ENCODE measurements at regions not wholly inside any gene's neighbourhood (a gene's known extent, or its start where the extent isn't known, plus 50 kb on each side); places are given as distances from the start of the nearest gene placed in this dataset.
"Not testable (repeated sequence)": the region's sequence is repeated elsewhere in the genome, so short reads cannot be mapped to it uniquely, and the experiment has no call there.

GRCh38 chr6:79431537-79431933 is 105.7 kb downstream of the LCA5 start:
- no peak for DNase-seq

- DNase-seq: no peak
Observed at GRCh38 chr6:79430913-79431536, 106.2 kb downstream of the LCA5 start.

- no peak for DNase-seq
Observed at GRCh38 chr6:79427721-79428120, 109.5 kb downstream of the LCA5 start.

- DNase-seq: no peak
Observed at GRCh38 chr6:79426625-79427278, 110.5 kb downstream of the LCA5 start.

GRCh38 chr6:79425589-79426311 is 111.5 kb downstream of the LCA5 start:
- DNase-seq: no peak

GRCh38 chr6:79423216-79423615 is 114.0 kb downstream of the LCA5 start:
- no peak for DNase-seq

- DNase-seq: no peak
Observed at GRCh38 chr6:79422666-79423065, 114.6 kb downstream of the LCA5 start.

GRCh38 chr6:79421707-79422484 is 115.3 kb downstream of the LCA5 start:
- no peak for DNase-seq

GRCh38 chr6:79421001-79421411 is 116.2 kb downstream of the LCA5 start:
- no peak for DNase-seq

GRCh38 chr6:79420054-79420453 is 117.2 kb downstream of the LCA5 start:
- DNase-seq: no peak

- no peak for DNase-seq
Observed at GRCh38 chr6:79416931-79417330, 120.3 kb downstream of the LCA5 start.

- DNase-seq: no peak
Observed at GRCh38 chr6:79413562-79414002, 123.6 kb downstream of the LCA5 start.

GRCh38 chr6:79410806-79411205 is 126.4 kb downstream of the LCA5 start:
- DNase-seq: no peak

- no peak for DNase-seq
Observed at GRCh38 chr6:79408256-79408974, 128.8 kb downstream of the LCA5 start.

- DNase-seq: no peak
Observed at GRCh38 chr6:79404677-79405076, 132.6 kb downstream of the LCA5 start.

- no peak for DNase-seq
Observed at GRCh38 chr6:79404261-79404660, 133.0 kb downstream of the LCA5 start.

GRCh38 chr6:79403563-79403962 is 133.7 kb downstream of the LCA5 start:
- DNase-seq: no peak

GRCh38 chr6:79403086-79403485 is 134.1 kb downstream of the LCA5 start:
- no peak for DNase-seq

GRCh38 chr6:79399499-79399898 is 137.7 kb downstream of the LCA5 start:
- DNase-seq: no peak

GRCh38 chr6:79398617-79399016 is 138.6 kb downstream of the LCA5 start:
- DNase-seq: not testable (repeated sequence)

- no peak for DNase-seq
Observed at GRCh38 chr6:79396625-79397024, 140.6 kb downstream of the LCA5 start.

- DNase-seq: no peak
Observed at GRCh38 chr6:79394690-79395089, 142.5 kb downstream of the LCA5 start.

GRCh38 chr6:79392094-79392493 is 145.1 kb downstream of the LCA5 start:
- no peak for DNase-seq

All from activated CD4-positive, alpha-beta T cell treated with anti-CD3 and anti-CD28 coated beads, Interleukin-10, Interleukin-2, amounts not matched to agents 100 ng/mL and 50 ng/mL, durations not matched to agents 16 hours and 8 hours (primary cell).